NCI-H748 treated with DMSO at 0.1 percent for 48 hours (cell line): ENCODE measurements at regions not wholly inside any gene's neighbourhood (a gene's known extent, or its start where the extent isn't known, plus 50 kb on each side); places are given as distances from the start of the nearest gene placed in this dataset.

ENCODE experiments used
- DNase-seq: peaks from one replicate; lab custom pipeline; 2025; lab: John Stamatoyannopoulos, UW

GRCh38 chr6:150537893-150538292 is 61.8 kb upstream of the PLEKHG1 start:
- no peak for DNase-seq

GRCh38 chr6:150539111-150539510 is 60.6 kb upstream of the PLEKHG1 start:
- DNase-seq: no peak

GRCh38 chr6:150539568-150539967 is 60.1 kb upstream of the PLEKHG1 start:
- DNase-seq: no peak

- no peak for DNase-seq
Measured at GRCh38 chr6:150541576-150541975, 58.1 kb upstream of the PLEKHG1 start.

GRCh38 chr6:150543178-150543577 is 56.5 kb upstream of the PLEKHG1 start:
- no peak for DNase-seq

GRCh38 chr6:150544793-150545192 is 54.9 kb upstream of the PLEKHG1 start:
- no peak for DNase-seq

GRCh38 chr6:150546457-150546856 is 53.2 kb upstream of the PLEKHG1 start:
- DNase-seq: no peak

- no peak for DNase-seq
Measured at GRCh38 chr6:150547502-150548222, 52.0 kb upstream of the PLEKHG1 start.

GRCh38 chr6:150548330-150548729 is 51.4 kb upstream of the PLEKHG1 start:
- DNase-seq: no peak

GRCh38 chr6:150549007-150549406 is 50.7 kb upstream of the PLEKHG1 start:
- DNase-seq: no peak

- DNase-seq: no peak
Measured at GRCh38 chr6:150549674-150550101, 50.0 kb upstream of the PLEKHG1 start.
